GM21786 (cell line): ENCODE measurements at regions not wholly inside any gene's neighbourhood (a gene's known extent, or its start where the extent isn't known, plus 50 kb on each side); places are given as distances from the start of the nearest gene placed in this dataset.

Experiments used
- ATAC-seq: cut with Tn5 transposase; IDR thresholded peaks from one replicate; pipeline ENCODE4 v1.9.1; 2021; ENCODE audit not compliant: unreplicated experiment

GRCh38 chr9:88326936-88327335, 61.3 kb upstream of the SPIN1 start:
- no peak for ATAC-seq

GRCh38 chr9:88326015-88326414, 62.2 kb upstream of the SPIN1 start:
- ATAC-seq, result no peak

- peak; percentile 43 for ATAC-seq
These were observed 65.2 kb upstream of the SPIN1 start for GRCh38 chr9:88322906-88323566.

GRCh38 chr9:88321764-88322163, 66.5 kb upstream of the SPIN1 start:
- ATAC-seq, result no peak

- ATAC-seq, result no peak
These were observed 67.4 kb upstream of the SPIN1 start for GRCh38 chr9:88320748-88321415.

- no peak for ATAC-seq
These were observed 68.1 kb upstream of the SPIN1 start for GRCh38 chr9:88319936-88320747.

- ATAC-seq, result no peak
These were observed 74.7 kb upstream of the SPIN1 start for GRCh38 chr9:88313364-88314220.

- ATAC-seq, result no peak
These were observed 75.6 kb upstream of the SPIN1 start for GRCh38 chr9:88312517-88313103.

- ATAC-seq, result no peak
These were observed 76.2 kb upstream of the SPIN1 start for GRCh38 chr9:88312045-88312444.

- no peak for ATAC-seq
These were observed 77.8 kb upstream of the SPIN1 start for GRCh38 chr9:88310310-88310980.

- ATAC-seq, result no peak
These were observed 79.2 kb upstream of the SPIN1 start for GRCh38 chr9:88308831-88309560.

- no peak for ATAC-seq
These were observed 81.1 kb upstream of the SPIN1 start for GRCh38 chr9:88307136-88307535.

- peak; percentile 91 for ATAC-seq
These were observed 84.4 kb upstream of the SPIN1 start for GRCh38 chr9:88303721-88304451.

GRCh38 chr9:88302579-88303324, 85.5 kb upstream of the SPIN1 start:
- no peak for ATAC-seq

GRCh38 chr9:88300556-88300955, 87.7 kb upstream of the SPIN1 start:
- ATAC-seq, result no peak

- ATAC-seq, result no peak
These were observed 96.4 kb upstream of the SPIN1 start for GRCh38 chr9:88291856-88292255.

- no peak for ATAC-seq
These were observed 97.2 kb upstream of the SPIN1 start for GRCh38 chr9:88291056-88291455.

GRCh38 chr9:88289532-88289931, 98.7 kb upstream of the SPIN1 start:
- ATAC-seq, result no peak
